A673 (cell line): ENCODE measurements at regions not wholly inside any gene's neighbourhood (a gene's known extent, or its start where the extent isn't known, plus 50 kb on each side); places are given as distances from the start of the nearest gene placed in this dataset.

ENCODE experiments used
- BruUV-seq: library from RNA; stranded (reverse); fragments of 400-500 nt; replicated peaks from 2 replicates; lab custom pipeline; 2021; lab: Mats Ljungman, UMichigan
- CTCF ChIA-PET: fragments of 300-600 bp; sonication (Branson Sonifier 250); formaldehyde crosslinking; loops from one replicate; lab custom pipeline; 2022; ENCODE audit warnings: antibody characterized with exemption; lab: Charles Lee
- POLR2A ChIA-PET: fragments of 300-600 bp; sonication (Branson Sonifier 250); formaldehyde crosslinking; loops from one replicate; lab custom pipeline; 2022; ENCODE audit warnings: antibody characterized with exemption; ENCODE audit not compliant: low non-redundant PET; lab: Charles Lee
- DNase-seq: peaks from one replicate; pipeline ENCODE4 v3.0.0-alpha.2; 2015; ENCODE audit warnings: low spot score
- H3K27ac ChIP-seq: fragments of 200-600 bp; sonication (generic); 2 replicates; pipeline ENCODE4 v1.5.1; 2016; ENCODE audit warnings: mixed run types, low read depth, mild to moderate bottlenecking, mixed read lengths, antibody characterized with exemption, low read length; ENCODE audit not compliant: poor library complexity, severe bottlenecking
- H3K27me3 ChIP-seq: fragments of 200-600 bp; sonication (generic); replicated peaks from 2 replicates; pipeline ENCODE4 v1.6.1; 2017; ENCODE audit warnings: mixed run types, low read depth, mild to moderate bottlenecking, mixed read lengths, antibody characterized with exemption, low read length; ENCODE audit not compliant: insufficient read depth, poor library complexity
- H3K36me3 ChIP-seq: fragments of 200-600 bp; sonication (generic); 2 replicates; pipeline ENCODE4 v1.6.1; 2016; ENCODE audit warnings: mixed run types, mild to moderate bottlenecking, mixed read lengths, antibody characterized with exemption, low read length; ENCODE audit not compliant: insufficient read depth, poor library complexity, severe bottlenecking
- H3K4me1 ChIP-seq: fragments of 200-600 bp; sonication (generic); 2 replicates; pipeline ENCODE4 v1.6.1; 2017; ENCODE audit warnings: mixed run types, mild to moderate bottlenecking, mixed read lengths, antibody characterized with exemption, low read length; ENCODE audit not compliant: insufficient read depth, poor library complexity, severe bottlenecking
- H3K4me3 ChIP-seq: fragments of 200-600 bp; sonication (generic); 2 replicates; pipeline ENCODE4 v1.5.1; 2016; ENCODE audit warnings: low read depth, mixed run types, mild to moderate bottlenecking, mixed read lengths, low read length; ENCODE audit not compliant: poor library complexity, severe bottlenecking
- H3K9me3 ChIP-seq: fragments of 200-600 bp; sonication (generic); 2 replicates; pipeline ENCODE4 v1.6.1; 2016; ENCODE audit warnings: mixed run types, low read depth, mild to moderate bottlenecking, mixed read lengths, antibody characterized with exemption, low read length; ENCODE audit not compliant: poor library complexity, severe bottlenecking
- EZH2 ChIP-seq: fragments of 200-600 bp; sonication (generic); IDR thresholded peaks from 2 replicates; pipeline ENCODE4 v1.6.1; 2017; ENCODE audit warnings: borderline replicate concordance, low read depth, mild to moderate bottlenecking, mixed read lengths, antibody characterized with exemption, low read length; ENCODE audit not compliant: poor library complexity, severe bottlenecking
- intact Hi-C: fragments of 100-400 bp; cut with micrococcal nuclease; formaldehyde crosslinking; loops from one replicate; pipeline ENCODE4 v1.10.0; 2022; ENCODE audit not compliant: unreplicated experiment
- TF ChIP-seq, protein P1 (sequence below): fragments of 300-800, 200-600 bp; sonication (generic); conservative IDR thresholded peaks from 2 replicates; pipeline ENCODE4 v1.5.1; 2017; ENCODE audit warnings: low read depth, mild to moderate bottlenecking, antibody characterized with exemption, low read length, moderate library complexity, mixed read lengths

DNA sequence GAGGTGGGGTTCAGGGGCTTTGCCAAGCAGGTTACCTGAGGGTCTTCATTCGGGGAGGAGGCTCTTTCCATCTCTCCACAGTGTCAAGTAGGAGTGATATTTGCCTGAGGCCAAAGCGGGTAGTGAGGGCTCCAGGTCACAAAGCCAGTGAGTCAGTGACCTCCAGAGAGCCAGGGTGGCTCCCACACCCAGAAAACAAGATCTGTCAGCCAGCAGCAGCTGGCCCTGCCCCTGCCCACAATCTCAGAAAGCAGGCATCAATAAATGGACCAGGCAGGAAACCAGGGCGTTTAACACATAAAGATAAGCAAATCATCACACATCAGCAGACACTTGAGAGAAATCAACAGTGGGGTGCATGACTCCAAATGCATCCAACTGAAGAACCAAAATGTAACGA, 250.8 kb downstream of the CDH26 start:
- Histone ChIP-seq H3K4me3 (no peak overlapping the region), H3K27ac (no peak overlapping the region), H3K4me1 (no peaks in the 10 kb centered on the region), H3K9me3 (no peaks in the 10 kb centered on the region), H3K27me3 (no peaks in the 10 kb centered on the region), H3K36me3 (no peaks in the 10 kb centered on the region)
- intact Hi-C loops: loop anchor here (5.0 kb wide), 1 partner anchor 1688 kb away; no protein-coding TSS in a partner anchor
- BruUV-seq: no TSS peak
- TF ChIP-seq, protein P1, sequence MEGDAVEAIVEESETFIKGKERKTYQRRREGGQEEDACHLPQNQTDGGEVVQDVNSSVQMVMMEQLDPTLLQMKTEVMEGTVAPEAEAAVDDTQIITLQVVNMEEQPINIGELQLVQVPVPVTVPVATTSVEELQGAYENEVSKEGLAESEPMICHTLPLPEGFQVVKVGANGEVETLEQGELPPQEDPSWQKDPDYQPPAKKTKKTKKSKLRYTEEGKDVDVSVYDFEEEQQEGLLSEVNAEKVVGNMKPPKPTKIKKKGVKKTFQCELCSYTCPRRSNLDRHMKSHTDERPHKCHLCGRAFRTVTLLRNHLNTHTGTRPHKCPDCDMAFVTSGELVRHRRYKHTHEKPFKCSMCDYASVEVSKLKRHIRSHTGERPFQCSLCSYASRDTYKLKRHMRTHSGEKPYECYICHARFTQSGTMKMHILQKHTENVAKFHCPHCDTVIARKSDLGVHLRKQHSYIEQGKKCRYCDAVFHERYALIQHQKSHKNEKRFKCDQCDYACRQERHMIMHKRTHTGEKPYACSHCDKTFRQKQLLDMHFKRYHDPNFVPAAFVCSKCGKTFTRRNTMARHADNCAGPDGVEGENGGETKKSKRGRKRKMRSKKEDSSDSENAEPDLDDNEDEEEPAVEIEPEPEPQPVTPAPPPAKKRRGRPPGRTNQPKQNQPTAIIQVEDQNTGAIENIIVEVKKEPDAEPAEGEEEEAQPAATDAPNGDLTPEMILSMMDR: no peak
- TF ChIP-seq EZH2: no peak
- no peak for DNase-seq
- CTCF ChIA-PET: no interaction called here
- POLR2A ChIA-PET: no interaction called here

DNA sequence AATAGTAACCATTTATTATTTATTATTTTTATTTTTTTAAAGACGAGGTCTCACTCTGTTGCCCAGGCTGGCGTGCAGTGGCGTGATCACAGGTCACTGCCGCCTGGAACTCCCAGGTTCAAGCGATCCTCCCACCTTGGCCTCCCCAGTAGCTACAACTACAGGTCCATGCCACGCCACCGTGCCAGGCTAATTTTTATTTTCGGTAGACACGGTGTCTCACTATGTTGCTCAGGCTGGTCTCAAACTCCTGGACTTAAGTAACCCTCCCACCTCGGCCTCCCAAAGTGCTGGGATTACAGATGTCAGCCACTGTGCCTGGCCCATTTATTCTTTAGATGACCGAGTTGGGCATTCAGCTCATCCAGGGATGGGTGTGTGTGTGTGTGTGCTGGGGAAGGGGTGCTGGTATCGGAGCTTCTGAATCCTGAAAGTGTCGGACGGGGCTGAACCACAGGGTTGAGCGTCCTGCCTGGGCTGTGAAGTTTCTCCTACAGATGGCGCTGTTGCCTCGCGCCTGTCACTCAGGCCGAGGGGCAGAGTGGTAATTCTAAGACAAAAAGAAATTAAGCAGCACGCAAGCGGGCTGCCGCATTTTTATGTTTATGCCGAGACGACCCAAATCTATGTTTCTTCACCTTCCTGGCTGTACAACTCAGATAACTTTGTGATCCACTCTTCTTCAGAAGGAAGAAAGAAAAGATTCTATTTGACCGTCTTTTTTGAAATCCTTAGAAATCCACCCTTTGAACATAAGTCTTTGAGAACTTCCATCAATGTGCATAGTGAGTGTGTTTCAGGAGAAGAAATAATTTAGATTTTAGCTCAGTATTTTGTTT, 252.8 kb downstream of the CDH26 start:
- intact Hi-C loops: loop anchor here (2.0 to 10.0 kb wide), 3 partner anchors 910 to 1676 kb away; partner anchors contain the start of gene CDH4
- H3K36me3 ChIP-seq: no peaks in the 10 kb centered on the region

DNA sequence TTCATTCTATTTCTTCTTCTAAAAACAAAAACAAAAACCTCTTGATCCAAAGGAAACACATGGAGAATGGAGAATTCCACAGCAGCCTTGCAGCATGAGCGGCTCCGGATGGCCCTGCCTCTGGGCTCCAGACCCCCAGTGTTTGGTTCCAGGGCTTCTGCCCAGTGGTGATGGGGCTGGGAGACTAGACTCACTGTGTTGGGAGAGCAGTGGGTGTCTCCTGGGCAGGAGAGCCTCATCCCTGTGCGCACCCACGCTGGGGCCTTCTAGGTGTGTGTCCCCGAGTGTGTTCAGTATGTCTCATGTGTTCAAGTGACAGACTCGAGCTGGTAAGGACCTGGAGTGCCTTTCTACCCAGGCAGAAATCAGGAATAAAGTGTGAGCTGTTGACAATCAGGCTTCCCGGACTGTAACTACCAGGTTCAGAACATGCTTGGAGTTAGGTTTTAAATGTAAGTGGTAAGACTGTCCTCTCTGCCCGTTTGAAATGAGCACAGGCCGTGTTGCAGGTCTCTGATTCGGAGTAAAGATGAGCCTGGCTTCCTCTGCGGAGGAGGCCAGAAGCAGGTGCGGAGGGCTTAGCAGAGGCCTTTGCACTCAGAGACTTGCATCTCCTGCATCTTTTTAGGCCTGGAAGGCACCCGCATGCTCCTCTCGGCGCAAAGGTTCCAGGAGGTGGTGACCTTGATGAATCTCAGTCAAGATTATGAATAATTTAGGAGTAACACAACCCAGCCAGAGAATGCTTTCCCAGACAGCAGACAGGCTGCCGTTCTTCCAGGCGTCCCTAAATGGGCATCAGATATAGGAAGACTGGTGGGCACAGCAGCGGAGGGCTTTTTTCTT, 253.6 kb downstream of the CDH26 start:
- no TSS peak for BruUV-seq
- H3K4me1 ChIP-seq: no peaks in the 10 kb centered on the region
- no peak for DNase-seq
- POLR2A ChIA-PET: no interaction called here
- H3K27me3 ChIP-seq: peaks cover 5% of the 10 kb centered on the region
- H3K36me3 ChIP-seq: no peaks in the 10 kb centered on the region
- H3K9me3 ChIP-seq: no peaks in the 10 kb centered on the region
- CTCF ChIA-PET: interaction anchor here (1.1 kb wide), 1 partner anchor 51 kb away, joined by 4 read pairs; no protein-coding TSS in a partner anchor
- intact Hi-C loops: loop anchor here (2.0 to 10.0 kb wide), 3 partner anchors 909 to 1675 kb away; partner anchors contain the start of gene CDH4
- H3K27ac ChIP-seq: no peak overlapping the region
- H3K4me3 ChIP-seq: no peak overlapping the region
- TF ChIP-seq, protein P1: no peak
- TF ChIP-seq EZH2: no peak

More for the DNA sequence above, 252.8 kb downstream of the CDH26 start:
- CTCF ChIA-PET: interaction anchor here (0.7 to 1.1 kb wide), 3 partner anchors 52 to 1041 kb away, joined by 3 to 4 read pairs (median 4); no protein-coding TSS in a partner anchor
- no TSS peak for BruUV-seq
- peak; percentile 60 for DNase-seq
- H3K27ac ChIP-seq: no peak overlapping the region
- H3K4me1 ChIP-seq: no peaks in the 10 kb centered on the region
- H3K4me3 ChIP-seq: no peak overlapping the region
- no peaks in the 10 kb centered on the region for H3K27me3 ChIP-seq
- POLR2A ChIA-PET: no interaction called here
- TF ChIP-seq EZH2: no peak
- TF ChIP-seq, protein P1: peak; percentile 89
- no peaks in the 10 kb centered on the region for H3K9me3 ChIP-seq
